ENCODE measurements at regions not wholly inside any gene's neighbourhood (a gene's known extent, or its start where the extent isn't known, plus 50 kb on each side); places are given as distances from the start of the nearest gene placed in this dataset.
A peak's percentile ranks its signal among the peaks of the same experiment; 100 is the strongest.

- TF ChIP-seq CTCF (IDR thresholded peaks at IDR 0.05; ENCODE audit: control insufficient read depth, extremely low read depth, insufficient read depth): no peak
- H3K4me3 ChIP-seq (ENCODE audit: low read depth, low read length): no peak overlapping the region
- peak; percentile 7 for DNase-seq (ENCODE audit: low read depth)
These were observed 163.9 kb downstream of the LEPR start for GRCh38 chr1:65584399-65584798.

GRCh38 chr1:65590279-65590678 lies 169.8 kb downstream of the LEPR start:
- DNase-seq (ENCODE audit: low read depth): no peak
- TF ChIP-seq CTCF (IDR thresholded peaks at IDR 0.05; ENCODE audit: control insufficient read depth, extremely low read depth, insufficient read depth): no peak
- H3K4me3 ChIP-seq (ENCODE audit: low read depth, low read length): no peak overlapping the region

GRCh38 chr1:65593516-65593915 lies 173.0 kb downstream of the LEPR start:
- no peak overlapping the region for H3K4me3 ChIP-seq (ENCODE audit: low read depth, low read length)
- no peak for DNase-seq (ENCODE audit: low read depth)
- no peak for TF ChIP-seq CTCF (IDR thresholded peaks at IDR 0.05; ENCODE audit: control insufficient read depth, extremely low read depth, insufficient read depth)

GRCh38 chr1:65595724-65596123 lies 175.3 kb downstream of the LEPR start:
- H3K4me3 ChIP-seq (ENCODE audit: low read depth, low read length): no peak overlapping the region
- no peak for TF ChIP-seq CTCF (IDR thresholded peaks at IDR 0.05; ENCODE audit: control insufficient read depth, extremely low read depth, insufficient read depth)
- DNase-seq (ENCODE audit: low read depth): no peak

GRCh38 chr1:65596768-65597167 lies 176.3 kb downstream of the LEPR start:
- H3K4me3 ChIP-seq (ENCODE audit: low read depth, low read length): no peak overlapping the region
- TF ChIP-seq CTCF (IDR thresholded peaks at IDR 0.05; ENCODE audit: control insufficient read depth, extremely low read depth, insufficient read depth): no peak

GRCh38 chr1:65605621-65606020 lies 185.2 kb downstream of the LEPR start:
- H3K4me3 ChIP-seq (ENCODE audit: low read depth, low read length): no peak overlapping the region
- no peak for DNase-seq (ENCODE audit: low read depth)
- no peak for TF ChIP-seq CTCF (IDR thresholded peaks at IDR 0.05; ENCODE audit: control insufficient read depth, extremely low read depth, insufficient read depth)

More at GRCh38 chr1:65596768-65597167, 176.3 kb downstream of the LEPR start:
- DNase-seq (ENCODE audit: low read depth): no peak

- no peak for TF ChIP-seq CTCF (IDR thresholded peaks at IDR 0.05; ENCODE audit: control insufficient read depth, extremely low read depth, insufficient read depth)
- H3K4me3 ChIP-seq (ENCODE audit: low read depth, low read length): no peak overlapping the region
- DNase-seq (ENCODE audit: low read depth): no peak
These were observed 186.0 kb downstream of the LEPR start for GRCh38 chr1:65606426-65606825.
